H1 (cell line): ENCODE measurements at regions not wholly inside any gene's neighbourhood (a gene's known extent, or its start where the extent isn't known, plus 50 kb on each side); places are given as distances from the start of the nearest gene placed in this dataset.

Experiments
- CTCF ChIA-PET: fragments of 300-600 bp; sonication (Branson Sonifier 250); formaldehyde crosslinking; loops from one replicate; lab custom pipeline; 2021; ENCODE audit not compliant: partially characterized antibody; lab: Charles Lee
- POLR2A ChIA-PET: fragments of 300-600 bp; sonication (Branson Sonifier 250); formaldehyde crosslinking; loops from one replicate; lab custom pipeline; 2021; ENCODE audit warnings: inconsistent platforms; ENCODE audit not compliant: partially characterized antibody; lab: Charles Lee
- DNase-seq, 2 experiments: peaks; one replicate each; pipeline versions ENCODE4 v3.0.0 to v3.0.0-alpha.2; 2010 to 2022; ENCODE audit warnings: low spot score in 2 of 2, low read depth in 1 of 2, mixed read lengths in 1 of 2
- FAIRE-seq: peaks from 2 replicates; lab custom pipeline; 2011; peaks lifted over from hg19 to GRCh38; lab: Jason Lieb, UNC
- H2AFZ ChIP-seq: 2 replicates; pipeline ENCODE4 v1.8.1; 2012; ENCODE audit warnings: low read length, inconsistent platforms
- H2AK5ac ChIP-seq: 2 replicates; pipeline ENCODE4 v1.6.1; 2013; ENCODE audit warnings: low read depth, low read length
- H2BK120ac ChIP-seq: replicated peaks from 2 replicates; pipeline ENCODE3; 2013; ENCODE audit warnings: low read depth, low read length, inconsistent platforms
- H2BK12ac ChIP-seq: 2 replicates; pipeline ENCODE4 v1.6.1; 2013; ENCODE audit warnings: low read depth, low read length
- H2BK15ac ChIP-seq: 2 replicates; pipeline ENCODE4 v1.6.1; 2013; ENCODE audit warnings: low read length
- H2BK20ac ChIP-seq: 2 replicates; pipeline ENCODE4 v1.6.1; 2013; ENCODE audit warnings: low read length
- H2BK5ac ChIP-seq: 2 replicates; pipeline ENCODE4 v1.6.1; 2013; ENCODE audit warnings: low read depth, low read length
- H3K14ac ChIP-seq: 2 replicates; pipeline ENCODE4 v1.6.1; 2013; ENCODE audit warnings: inconsistent platforms; ENCODE audit not compliant: insufficient read length
- H3K18ac ChIP-seq: 2 replicates; pipeline ENCODE4 v1.6.1; 2013; ENCODE audit warnings: low read length; ENCODE audit errors: extremely low read depth
- H3K23ac ChIP-seq: 2 replicates; pipeline ENCODE4 v1.6.1; 2013; ENCODE audit warnings: inconsistent platforms; ENCODE audit not compliant: insufficient read length
- H3K23me2 ChIP-seq: 2 replicates; pipeline ENCODE4 v1.6.1; 2013; ENCODE audit warnings: low read depth, low read length
- H3K27ac ChIP-seq: 2 replicates; pipeline ENCODE4 v1.6.1; 2011; ENCODE audit warnings: low read depth, low read length, inconsistent platforms
- H3K27me3 ChIP-seq, 4 experiments: replicated peaks in 1 of 4; 1 replicate in 1 of 4; 2 replicates in 3 of 4; pipeline versions ENCODE4 v1.6.1 to v1.8.1; 2011 to 2013; ENCODE audit warnings: low read length in 3 of 4, mild to moderate bottlenecking in 3 of 4, inconsistent platforms in 2 of 4, mixed read lengths in 2 of 4, moderate library complexity in 1 of 4; ENCODE audit not compliant: control insufficient read depth in 3 of 4, insufficient read depth in 3 of 4; ENCODE audit errors: extremely low read depth in 1 of 4
- H3K36me3 ChIP-seq, 4 experiments: 2 replicates each; pipeline versions ENCODE4 v1.6.1 to v1.8.1; 2011 to 2013; ENCODE audit warnings: mild to moderate bottlenecking in 4 of 4, low read length in 3 of 4, moderate library complexity in 2 of 4, control low read depth in 1 of 4, inconsistent platforms in 1 of 4; ENCODE audit not compliant: insufficient read depth in 4 of 4, control insufficient read depth in 2 of 4
- H3K4ac ChIP-seq: replicated peaks from 2 replicates; pipeline ENCODE3; 2013; ENCODE audit warnings: low read length, low read depth, mixed read lengths, inconsistent platforms; ENCODE audit not compliant: insufficient read length
- H3K4me1 ChIP-seq, 4 experiments: replicated peaks in 1 of 4; 1 replicate in 1 of 4; 2 replicates in 3 of 4; pipeline versions ENCODE4 v1.6.1 to v1.8.1; 2011 to 2013; ENCODE audit warnings: low read length in 3 of 4, inconsistent platforms in 2 of 4, mixed read lengths in 1 of 4; ENCODE audit not compliant: insufficient read depth in 4 of 4, control insufficient read depth in 3 of 4
- H3K4me2 ChIP-seq, 2 experiments: 2 replicates each; pipeline versions ENCODE4 v1.6.1 to v1.8.1; 2011 to 2013; ENCODE audit warnings: low read depth in 2 of 2, low read length in 2 of 2, control low read depth in 1 of 2, inconsistent platforms in 1 of 2, mild to moderate bottlenecking in 1 of 2; ENCODE audit not compliant: insufficient read depth in 1 of 2
- H3K4me3 ChIP-seq, 4 experiments: fragments of 200-600, 300-600 bp in 1 of 4; sonication (generic), shearing (Covaris generic), sonication (Bioruptor Twin) in 1 of 4; 2 replicates each; pipeline versions ENCODE4 v1.5.1 to v1.8.1; 2011 to 2016; ENCODE audit warnings: low read length in 4 of 4, low read depth in 3 of 4, control low read depth in 2 of 4, inconsistent platforms in 2 of 4, mild to moderate bottlenecking in 2 of 4, mixed read lengths in 1 of 4, moderate library complexity in 1 of 4; ENCODE audit not compliant: insufficient read depth in 2 of 4; ENCODE audit errors: extremely low read depth in 1 of 4
- H3K56ac ChIP-seq: replicated peaks from 2 replicates; pipeline ENCODE3; 2013; ENCODE audit warnings: low read depth, mild to moderate bottlenecking, mixed read lengths, low read length, inconsistent platforms; ENCODE audit not compliant: insufficient read length
- H3K79me1 ChIP-seq: 2 replicates; pipeline ENCODE4 v1.6.1; 2013; ENCODE audit warnings: low read depth, low read length, control low read depth
- H3K79me2 ChIP-seq, 2 experiments: 2 replicates each; pipeline versions ENCODE4 v1.6.1 to v1.8.1; 2012 to 2013; ENCODE audit warnings: low read length in 2 of 2, mild to moderate bottlenecking in 2 of 2, inconsistent platforms in 1 of 2; ENCODE audit not compliant: insufficient read depth in 2 of 2, control insufficient read depth in 1 of 2
- H3K9ac ChIP-seq, 4 experiments: replicated peaks in 1 of 4; 1 replicate in 1 of 4; 2 replicates in 3 of 4; pipeline versions ENCODE4 v1.6.1 to v1.8.1; 2011 to 2013; ENCODE audit warnings: low read depth in 3 of 4, low read length in 3 of 4, control low read depth in 2 of 4, mild to moderate bottlenecking in 2 of 4, moderate library complexity in 2 of 4, inconsistent platforms in 1 of 4; ENCODE audit errors: extremely low read depth in 1 of 4
- H3K9me3 ChIP-seq, 2 experiments: 2 replicates each; pipeline versions ENCODE4 v1.6.1 to v1.8.1; 2012 to 2013; ENCODE audit warnings: mild to moderate bottlenecking in 2 of 2, moderate library complexity in 2 of 2, control low read depth in 1 of 2, inconsistent platforms in 1 of 2, low read depth in 1 of 2, low read length in 1 of 2, mixed read lengths in 1 of 2; ENCODE audit not compliant: insufficient read depth in 2 of 2
- H4K20me1 ChIP-seq, 2 experiments: replicated peaks in 1 of 2; 2 replicates each; pipeline versions ENCODE3 to v1.8.1; 2011 to 2013; ENCODE audit warnings: inconsistent platforms in 2 of 2, low read length in 2 of 2, mild to moderate bottlenecking in 1 of 2; ENCODE audit not compliant: insufficient read depth in 2 of 2, control insufficient read depth in 1 of 2
- H4K5ac ChIP-seq: 2 replicates; pipeline ENCODE4 v1.6.1; 2013; ENCODE audit warnings: low read length, low read depth, mixed read lengths, inconsistent platforms; ENCODE audit not compliant: insufficient read length
- H4K8ac ChIP-seq: 2 replicates; pipeline ENCODE4 v1.8.0; 2013; ENCODE audit warnings: mild to moderate bottlenecking, moderate library complexity, low read length, inconsistent platforms; ENCODE audit not compliant: insufficient read depth; ENCODE audit errors: extremely low read depth
- H4K91ac ChIP-seq: replicated peaks from 2 replicates; pipeline ENCODE3; 2013; ENCODE audit warnings: low read length, mixed read lengths, inconsistent platforms; ENCODE audit not compliant: insufficient read length
- BRCA1 ChIP-seq: IDR thresholded peaks from 2 replicates; pipeline ENCODE4 v1.6.1; 2012; ENCODE audit warnings: low read depth, low read length, improper control_type of control experiment
- CTBP2 ChIP-seq: IDR thresholded peaks from 2 replicates; pipeline ENCODE4 v1.7.0; 2011; ENCODE audit warnings: borderline replicate concordance, mild to moderate bottlenecking, moderate library complexity, mixed read lengths, low read length; ENCODE audit not compliant: insufficient read depth, insufficient read length
- CTCF ChIP-seq, 3 experiments: IDR thresholded peaks; 1 replicate in 2 of 3; 2 replicates in 1 of 3; pipeline versions ENCODE4 v1.5.1 to v1.6.1; 2011; ENCODE audit warnings: low read length in 3 of 3, mild to moderate bottlenecking in 3 of 3, inconsistent platforms in 2 of 3, low read depth in 1 of 3, moderate library complexity in 1 of 3; ENCODE audit not compliant: insufficient read depth in 1 of 3; ENCODE audit errors: control extremely low read depth in 1 of 3
- FOSL1 ChIP-seq: IDR thresholded peaks from 2 replicates; pipeline ENCODE4 v1.6.1; 2011; ENCODE audit warnings: mild to moderate bottlenecking, low read depth, low read length, moderate library complexity; ENCODE audit not compliant: insufficient read depth
- SIN3A ChIP-seq, 2 experiments: IDR thresholded peaks in 1 of 2; conservative IDR thresholded peaks in 1 of 2; 2 replicates each; pipeline ENCODE4 v1.6.1; 2011 to 2012; ENCODE audit warnings: low read length in 2 of 2, improper control_type of control experiment in 1 of 2, low read depth in 1 of 2, mild to moderate bottlenecking in 1 of 2
- SP4 ChIP-seq: IDR thresholded peaks from 2 replicates; pipeline ENCODE4 v1.6.1; 2012; ENCODE audit warnings: low read length, inconsistent platforms
- TEAD4 ChIP-seq: IDR thresholded peaks from 2 replicates; pipeline ENCODE4 v1.6.1; 2012; ENCODE audit warnings: low read depth, low read length, inconsistent platforms, mixed read lengths
- YY1 ChIP-seq: IDR thresholded peaks from 2 replicates; pipeline ENCODE4 v1.6.1; 2011; ENCODE audit warnings: low read depth, mild to moderate bottlenecking, low read length
- WGBS, 2 experiments: shearing (Covaris generic) in 1 of 2; methylation state at CpG; one replicate each; pipeline versions ENCODE4 v1.1.6 to v1.1.7; 2013 to 2015; ENCODE audit warnings: low lambda C conversion rate in 2 of 2, mixed read lengths in 2 of 2, inconsistent platforms in 1 of 2, low coverage in 1 of 2, missing lambda C conversion rate in 1 of 2; ENCODE audit not compliant: insufficient replicate concordance in 2 of 2, insufficient coverage in 1 of 2, insufficient read length in 1 of 2; ENCODE audit errors: extremely low coverage in 1 of 2, missing lambda C conversion rate in 1 of 2; 5-methylcytosine and 5-hydroxymethylcytosine counted together
- TF ChIP-seq, protein P1 (sequence below): IDR thresholded peaks from 2 replicates; pipeline ENCODE4 v1.6.1; 2012; ENCODE audit warnings: inconsistent platforms
- TF ChIP-seq, protein P2 (sequence below): IDR thresholded peaks from 2 replicates; pipeline ENCODE4 v1.6.1; 2011; ENCODE audit warnings: low read depth, mild to moderate bottlenecking, low read length; ENCODE audit not compliant: insufficient read depth

- Histone ChIP-seq H3K18ac (no peak overlapping the region), H2BK15ac (no peak overlapping the region), H2BK12ac (no peak overlapping the region), H3K4me1 (no peaks in the 10 kb centered on the region), H3K4me3 (no peak overlapping the region)
- TF ChIP-seq FOSL1 (no peak), CTCF (IDR thresholded peaks at IDR 0.05; ENCODE audit: control extremely low read depth in 1 of 3, insufficient read depth in 1 of 3, low read depth in 1 of 3, low read length in 3 of 3) (no peak), YY1 (no peak), SIN3A (conservative IDR thresholded peaks at IDR 0.05 in 1 of 2, IDR thresholded peaks at IDR 0.05 in 1 of 2; ENCODE audit: low read depth in 1 of 2, low read length in 2 of 2) (no peak), BRCA1 (no peak), TEAD4 (no peak), CTBP2 (no peak), SP4 (no peak)
- TF ChIP-seq, protein P1, sequence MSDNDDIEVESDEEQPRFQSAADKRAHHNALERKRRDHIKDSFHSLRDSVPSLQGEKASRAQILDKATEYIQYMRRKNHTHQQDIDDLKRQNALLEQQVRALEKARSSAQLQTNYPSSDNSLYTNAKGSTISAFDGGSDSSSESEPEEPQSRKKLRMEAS, result no peak
- TF ChIP-seq, protein P2, sequence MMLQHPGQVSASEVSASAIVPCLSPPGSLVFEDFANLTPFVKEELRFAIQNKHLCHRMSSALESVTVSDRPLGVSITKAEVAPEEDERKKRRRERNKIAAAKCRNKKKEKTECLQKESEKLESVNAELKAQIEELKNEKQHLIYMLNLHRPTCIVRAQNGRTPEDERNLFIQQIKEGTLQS, result no peak
- TF ChIP-seq, all 59 proteins: peak for 0
- Histone ChIP-seq H3K56ac (no peak overlapping the region), H4K8ac (no peak overlapping the region), H3K23ac (no peak overlapping the region), H3K23me2 (no peaks in the 10 kb centered on the region), H4K5ac (no peak overlapping the region), H3K9ac (no peak overlapping the region), H3K79me2 (no peaks in the 10 kb centered on the region), H3K36me3 (no peaks in the 10 kb centered on the region), H3K9me3 (no peaks in the 10 kb centered on the region), H3K27ac (no peak overlapping the region), H2BK120ac (no peak overlapping the region), H2AK5ac (no peak overlapping the region), H3K79me1 (no peaks in the 10 kb centered on the region), H2BK20ac (no peak overlapping the region), H4K20me1 (no peaks in the 10 kb centered on the region), H2BK5ac (no peak overlapping the region), H3K27me3 (no peaks in the 10 kb centered on the region), H3K4ac (no peak overlapping the region), H3K4me2 (no peak overlapping the region), H4K91ac (no peak overlapping the region), H2AFZ (no peak overlapping the region), H3K14ac (no peak overlapping the region)
- FAIRE-seq, result no peak
- ChIA-PET CTCF (no interaction called here), POLR2A (no interaction called here)
- WGBS, 2 experiments, result 80% methylated on average over 1 of the region's 1 CpG; no CpG with 5 or more reads in 1 of the 2 experiments
- DNase-seq, result no peak
Measured at GRCh38 chr1:164040754-164041153, 518.2 kb upstream of the PBX1 start.
